Lung (tissue), 11 donors: ENCODE measurements at regions not wholly inside any gene's neighbourhood (a gene's known extent, or its start where the extent isn't known, plus 50 kb on each side); places are given as distances from the start of the nearest gene placed in this dataset.

Source experiments
- ATAC-seq: fragments of 200-7000 bp; cut with Tn5 transposase; one replicate; pipeline ENCODE4 v1.9.1; 2020; ENCODE audit warnings: moderate number of reproducible peaks; ENCODE audit not compliant: insufficient read depth, low FRiP score
- DNase-seq, 3 donors: peaks; one replicate each; pipeline ENCODE4 v3.0.0-alpha.2; 2013 to 2017
- H3K27ac ChIP-seq, 2 donors: one replicate each; pipeline ENCODE4 v1.5.1; 2013; ENCODE audit warnings: mild to moderate bottlenecking in 2 of 2, moderate library complexity in 2 of 2, control low read depth in 1 of 2, inconsistent platforms in 1 of 2, low read depth in 1 of 2, low read length in 1 of 2
- H3K27me3 ChIP-seq, 3 donors: one replicate each; pipeline ENCODE4 v1.5.1; 2013; ENCODE audit warnings: low read length in 2 of 3; ENCODE audit not compliant: control insufficient read depth in 3 of 3, insufficient read depth in 3 of 3
- H3K36me3 ChIP-seq, 4 donors: one replicate each; pipeline ENCODE4 v1.5.1; 2013; ENCODE audit warnings: low read length in 4 of 4, mild to moderate bottlenecking in 1 of 4, moderate library complexity in 1 of 4; ENCODE audit not compliant: control insufficient read depth in 4 of 4, insufficient read depth in 4 of 4
- H3K4me1 ChIP-seq, 5 donors: one replicate each; pipeline ENCODE4 v1.5.1; 2013; ENCODE audit warnings: low read length in 5 of 5, mild to moderate bottlenecking in 2 of 5, moderate library complexity in 1 of 5; ENCODE audit not compliant: control insufficient read depth in 5 of 5, insufficient read depth in 5 of 5
- H3K4me3 ChIP-seq: one replicate; pipeline ENCODE4 v1.5.1; 2013; ENCODE audit warnings: mild to moderate bottlenecking, control low read depth, moderate library complexity
- H3K9ac ChIP-seq, 2 donors: one replicate each; pipeline ENCODE4 v1.5.1; 2013; ENCODE audit warnings: low read length in 2 of 2, control low read depth in 1 of 2; ENCODE audit not compliant: insufficient read depth in 1 of 2
- H3K9me3 ChIP-seq, 4 donors: one replicate each; pipeline ENCODE4 v1.5.1; 2013; ENCODE audit warnings: low read length in 3 of 4, mild to moderate bottlenecking in 1 of 4, moderate library complexity in 1 of 4; ENCODE audit not compliant: control insufficient read depth in 4 of 4, insufficient read depth in 3 of 4
- WGBS, 2 donors: extraction: QIAGEN DNeasy Blood & Tissue Kit; methylation state at CpG; one replicate each; pipeline ENCODE4 v1.1.7; 2013; 5-methylcytosine and 5-hydroxymethylcytosine counted together
- TF ChIP-seq, protein P1 (sequence below): IDR thresholded peaks from 2 replicates; pipeline ENCODE4 v1.5.1; 2012; ENCODE audit warnings: mild to moderate bottlenecking; ENCODE audit errors: control extremely low read depth, extremely low read depth
- donor health status: control.
- donor health status: control.
- donor health status: Bipolar disorder and iron deficiency.
- donor health status: healthy.
- donor health status: DM: yes; HTN: yes; CAD: no.

GRCh38 chr13:22114630-22115311 lies 443.9 kb downstream of the FGF9 start:
- peaks cover 0 to 11% (median under 1%) of the 10 kb centered on the region in 5 donors for H3K4me1 ChIP-seq
- TF ChIP-seq, protein P1, sequence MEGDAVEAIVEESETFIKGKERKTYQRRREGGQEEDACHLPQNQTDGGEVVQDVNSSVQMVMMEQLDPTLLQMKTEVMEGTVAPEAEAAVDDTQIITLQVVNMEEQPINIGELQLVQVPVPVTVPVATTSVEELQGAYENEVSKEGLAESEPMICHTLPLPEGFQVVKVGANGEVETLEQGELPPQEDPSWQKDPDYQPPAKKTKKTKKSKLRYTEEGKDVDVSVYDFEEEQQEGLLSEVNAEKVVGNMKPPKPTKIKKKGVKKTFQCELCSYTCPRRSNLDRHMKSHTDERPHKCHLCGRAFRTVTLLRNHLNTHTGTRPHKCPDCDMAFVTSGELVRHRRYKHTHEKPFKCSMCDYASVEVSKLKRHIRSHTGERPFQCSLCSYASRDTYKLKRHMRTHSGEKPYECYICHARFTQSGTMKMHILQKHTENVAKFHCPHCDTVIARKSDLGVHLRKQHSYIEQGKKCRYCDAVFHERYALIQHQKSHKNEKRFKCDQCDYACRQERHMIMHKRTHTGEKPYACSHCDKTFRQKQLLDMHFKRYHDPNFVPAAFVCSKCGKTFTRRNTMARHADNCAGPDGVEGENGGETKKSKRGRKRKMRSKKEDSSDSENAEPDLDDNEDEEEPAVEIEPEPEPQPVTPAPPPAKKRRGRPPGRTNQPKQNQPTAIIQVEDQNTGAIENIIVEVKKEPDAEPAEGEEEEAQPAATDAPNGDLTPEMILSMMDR, result no peak
- 36 to 55% methylated on average over 9 of the region's 9 CpGs for WGBS, 2 donors
- no peak overlapping the region for H3K27ac ChIP-seq
- H3K9me3 ChIP-seq, result no peaks in the 10 kb centered on the region
- peak in 1 of 3 donors; percentile 22 for DNase-seq
- ATAC-seq, result peak; percentile 50
- no peaks in the 10 kb centered on the region for H3K27me3 ChIP-seq
- no peak overlapping the region for H3K9ac ChIP-seq
- no peaks in the 10 kb centered on the region for H3K36me3 ChIP-seq
- no peak overlapping the region for H3K4me3 ChIP-seq

- Histone ChIP-seq H3K9ac (no peak overlapping the region), H3K4me1 (peaks cover 0 to 5% (median 0%) of the 10 kb centered on the region in 5 donors), H3K36me3 (no peaks in the 10 kb centered on the region), H3K9me3 (no peaks in the 10 kb centered on the region), H3K4me3 (no peak overlapping the region), H3K27ac (no peak overlapping the region), H3K27me3 (no peaks in the 10 kb centered on the region)
- TF ChIP-seq, protein P1, result no peak
- DNase-seq (no peak), ATAC-seq (no peak)
- 72 to 85% methylated on average over 3 of the region's 3 CpGs for WGBS, 2 donors
Measured at GRCh38 chr13:22118158-22118557, 447.3 kb downstream of the FGF9 start.

- no peaks in the 10 kb centered on the region for H3K36me3 ChIP-seq
- no peaks in the 10 kb centered on the region for H3K9me3 ChIP-seq
- DNase-seq (no peak), ATAC-seq (no peak)
- H3K4me3 ChIP-seq, result no peak overlapping the region
- no peaks in the 10 kb centered on the region for H3K27me3 ChIP-seq
- no peak overlapping the region for H3K9ac ChIP-seq
- H3K4me1 ChIP-seq, result peaks cover 0 to 5% (median 0%) of the 10 kb centered on the region in 5 donors
- WGBS, 2 donors, result 82 to 89% methylated on average over 7 of the region's 7 CpGs
- no peak overlapping the region for H3K27ac ChIP-seq
- TF ChIP-seq, protein P1, result no peak
Measured at GRCh38 chr13:22120646-22121045, 449.8 kb downstream of the FGF9 start.
